DOHH2 (cell line): ENCODE measurements at regions not wholly inside any gene's neighbourhood (a gene's known extent, or its start where the extent isn't known, plus 50 kb on each side); places are given as distances from the start of the nearest gene placed in this dataset.

Source experiments
- H3F3A ChIP-seq: fragments of 200-600 bp; sonication (generic), shearing (Covaris generic); 2 replicates; pipeline ENCODE4 v1.6.0; 2016; ENCODE audit warnings: antibody characterized with exemption, mild to moderate bottlenecking; ENCODE audit not compliant: control insufficient read depth, insufficient read depth
- H3K27ac ChIP-seq: fragments of 200-600 bp; sonication (generic); 2 replicates; pipeline ENCODE4 v1.5.1; 2014; ENCODE audit warnings: low read depth, mild to moderate bottlenecking, low read length, moderate library complexity
- H3K27me3 ChIP-seq: fragments of 200-600 bp; sonication (generic); 2 replicates; pipeline ENCODE4 v1.6.1; 2014; ENCODE audit warnings: mild to moderate bottlenecking, low read length, mixed read lengths; ENCODE audit not compliant: control insufficient read depth
- H3K36me3 ChIP-seq: fragments of 200-600 bp; sonication (generic); 2 replicates; pipeline ENCODE4 v1.6.1; 2014; ENCODE audit warnings: mild to moderate bottlenecking, low read length, moderate library complexity, mixed read lengths; ENCODE audit not compliant: control insufficient read depth
- H3K4me1 ChIP-seq: fragments of 200-600 bp; sonication (generic); 2 replicates; pipeline ENCODE4 v1.6.1; 2014; ENCODE audit warnings: mild to moderate bottlenecking, low read length, mixed read lengths; ENCODE audit not compliant: control insufficient read depth
- H3K4me2 ChIP-seq: fragments of 200-600 bp; sonication (generic); 2 replicates; pipeline ENCODE4 v1.6.0; 2014; ENCODE audit warnings: mild to moderate bottlenecking, low read length, moderate library complexity
- H3K4me3 ChIP-seq: fragments of 200-600 bp; sonication (generic); 2 replicates; pipeline ENCODE4 v1.5.1; 2014; ENCODE audit warnings: mild to moderate bottlenecking, low read length, mixed read lengths
- H3K79me2 ChIP-seq: fragments of 200-600 bp; sonication (generic); 2 replicates; pipeline ENCODE4 v1.6.1; 2014; ENCODE audit warnings: mild to moderate bottlenecking, low read length, mixed read lengths; ENCODE audit not compliant: control insufficient read depth
- H3K9me2 ChIP-seq: fragments of 200-600 bp; sonication (generic); replicated peaks from 2 replicates; pipeline ENCODE4 v1.6.1; 2014; ENCODE audit warnings: mild to moderate bottlenecking, low read length, mixed read lengths; ENCODE audit not compliant: control insufficient read depth
- H3K9me3 ChIP-seq: fragments of 200-600 bp; sonication (generic); 2 replicates; pipeline ENCODE4 v1.6.1; 2014; ENCODE audit warnings: antibody characterized with exemption, low read length, mixed read lengths; ENCODE audit not compliant: control insufficient read depth, insufficient read depth
- H4K20me1 ChIP-seq: fragments of 200-600 bp; sonication (generic); 2 replicates; pipeline ENCODE4 v1.6.0; 2014; ENCODE audit warnings: low read depth, mild to moderate bottlenecking, antibody characterized with exemption, low read length, moderate library complexity; ENCODE audit not compliant: control insufficient read depth, insufficient read depth
- EZH2phosphoT487 ChIP-seq: fragments of 200-600 bp; sonication (generic); IDR thresholded peaks from 2 replicates; pipeline ENCODE4 v1.6.1; 2017; ENCODE audit warnings: borderline replicate concordance, mild to moderate bottlenecking, antibody characterized with exemption, low read length, moderate library complexity, mixed read lengths
- TF ChIP-seq, protein P1 (sequence below): fragments of 200-600 bp; sonication (generic); IDR thresholded peaks from one replicate; pipeline ENCODE4 v1.5.1; 2014; ENCODE audit warnings: antibody characterized with exemption, mild to moderate bottlenecking, low read depth, low read length; ENCODE audit not compliant: poor library complexity, severe bottlenecking

DNA sequence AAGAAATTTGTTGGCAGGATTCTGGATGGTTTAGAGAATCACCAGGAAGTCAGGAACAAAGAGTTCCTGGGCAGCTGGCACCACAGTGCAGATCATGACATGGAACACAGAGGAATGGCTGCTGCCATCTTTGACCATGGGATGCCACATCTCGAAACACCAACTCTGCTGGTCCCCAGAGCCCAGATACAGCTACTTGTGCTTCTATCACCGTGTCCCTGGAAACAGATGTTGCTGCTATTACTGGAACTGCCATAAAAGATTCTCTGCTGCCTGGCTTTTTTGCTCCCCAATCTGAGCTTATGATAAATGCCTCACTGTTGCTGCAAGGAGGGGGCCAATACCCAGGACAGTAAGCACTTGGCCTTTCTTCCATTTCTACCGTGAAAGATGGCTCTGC is 185.2 kb downstream of the CSNK2A3 start:
- Histone ChIP-seq H3K4me3 (no peak overlapping the region), H3K4me1 (peaks cover 39% of the 10 kb centered on the region), H3K27me3 (no peaks in the 10 kb centered on the region), H3K36me3 (no peaks in the 10 kb centered on the region), H3K9me3 (no peaks in the 10 kb centered on the region), H3K27ac (no peak overlapping the region), H3K79me2 (no peaks in the 10 kb centered on the region), H4K20me1 (no peaks in the 10 kb centered on the region), H3K4me2 (no peak overlapping the region), H3F3A (no peaks in the 10 kb centered on the region), H3K9me2 (no peaks in the 10 kb centered on the region)
- TF ChIP-seq, protein P1, sequence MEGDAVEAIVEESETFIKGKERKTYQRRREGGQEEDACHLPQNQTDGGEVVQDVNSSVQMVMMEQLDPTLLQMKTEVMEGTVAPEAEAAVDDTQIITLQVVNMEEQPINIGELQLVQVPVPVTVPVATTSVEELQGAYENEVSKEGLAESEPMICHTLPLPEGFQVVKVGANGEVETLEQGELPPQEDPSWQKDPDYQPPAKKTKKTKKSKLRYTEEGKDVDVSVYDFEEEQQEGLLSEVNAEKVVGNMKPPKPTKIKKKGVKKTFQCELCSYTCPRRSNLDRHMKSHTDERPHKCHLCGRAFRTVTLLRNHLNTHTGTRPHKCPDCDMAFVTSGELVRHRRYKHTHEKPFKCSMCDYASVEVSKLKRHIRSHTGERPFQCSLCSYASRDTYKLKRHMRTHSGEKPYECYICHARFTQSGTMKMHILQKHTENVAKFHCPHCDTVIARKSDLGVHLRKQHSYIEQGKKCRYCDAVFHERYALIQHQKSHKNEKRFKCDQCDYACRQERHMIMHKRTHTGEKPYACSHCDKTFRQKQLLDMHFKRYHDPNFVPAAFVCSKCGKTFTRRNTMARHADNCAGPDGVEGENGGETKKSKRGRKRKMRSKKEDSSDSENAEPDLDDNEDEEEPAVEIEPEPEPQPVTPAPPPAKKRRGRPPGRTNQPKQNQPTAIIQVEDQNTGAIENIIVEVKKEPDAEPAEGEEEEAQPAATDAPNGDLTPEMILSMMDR, result no peak
- TF ChIP-seq EZH2phosphoT487, result no peak

DNA sequence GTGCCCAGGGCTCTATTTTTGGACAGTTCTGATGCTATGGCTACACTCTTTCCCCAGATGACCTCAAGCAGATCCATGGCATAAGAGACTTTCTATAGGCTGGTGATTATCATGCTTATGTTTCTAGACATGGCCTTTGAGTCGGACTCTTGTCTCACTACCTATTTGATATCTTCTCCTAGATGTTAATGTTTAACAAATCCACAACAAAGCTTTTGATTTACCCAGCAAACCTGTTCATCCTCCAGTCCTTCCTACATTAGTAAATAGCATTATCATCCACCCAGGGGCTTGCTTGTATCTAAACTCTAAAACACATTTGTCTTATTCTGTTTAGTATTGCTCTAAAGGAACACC is 188.7 kb downstream of the CSNK2A3 start:
- Histone ChIP-seq H3K4me3 (no peak overlapping the region), H3F3A (no peaks in the 10 kb centered on the region), H3K4me2 (no peak overlapping the region), H3K27me3 (no peaks in the 10 kb centered on the region), H4K20me1 (no peaks in the 10 kb centered on the region), H3K79me2 (no peaks in the 10 kb centered on the region), H3K9me3 (peaks cover 7% of the 10 kb centered on the region), H3K27ac (no peak overlapping the region), H3K9me2 (no peaks in the 10 kb centered on the region), H3K4me1 (peaks cover 7% of the 10 kb centered on the region; the same call in 1 of the 2 replicates), H3K36me3 (no peaks in the 10 kb centered on the region)
- TF ChIP-seq, protein P1, result no peak
- TF ChIP-seq EZH2phosphoT487, result no peak

DNA sequence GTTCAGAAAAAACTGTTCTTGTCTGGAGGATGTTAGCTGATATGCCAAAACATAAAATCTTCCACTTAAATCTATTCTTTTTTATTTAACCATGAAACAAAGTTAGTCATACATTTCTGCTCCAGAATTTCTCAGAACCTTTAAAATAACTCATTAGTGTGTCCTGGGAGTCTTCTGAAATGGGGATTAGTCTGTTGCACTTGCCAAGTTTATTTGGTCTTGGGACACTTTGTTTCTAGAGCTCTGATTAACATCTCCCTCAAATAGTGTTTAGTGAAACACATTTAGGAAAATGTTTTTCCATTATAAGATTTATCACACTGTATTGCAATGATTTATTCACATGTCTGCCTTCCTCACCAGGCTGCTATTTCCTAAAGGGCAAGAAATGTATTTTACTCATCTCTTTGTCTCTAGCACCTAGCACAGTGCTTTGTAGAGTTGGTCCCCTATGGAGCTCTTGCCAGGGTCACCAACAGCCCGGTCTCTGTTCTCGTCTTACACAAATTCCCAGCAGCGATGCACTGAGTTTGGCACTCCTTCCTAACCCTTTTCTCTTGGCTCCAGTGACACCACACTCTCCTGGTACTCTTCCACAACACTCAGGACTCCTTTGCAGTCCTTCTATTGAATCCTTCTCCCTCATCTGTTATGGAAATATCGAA is 189.2 kb downstream of the CSNK2A3 start:
- peaks cover 7% of the 10 kb centered on the region; the same call in 1 of the 2 replicates for H3K4me1 ChIP-seq
- H3K27me3 ChIP-seq, result no peaks in the 10 kb centered on the region
- no peaks in the 10 kb centered on the region for H3K79me2 ChIP-seq
- TF ChIP-seq, protein P1, result no peak
- no peak for TF ChIP-seq EZH2phosphoT487
- H3K36me3 ChIP-seq, result no peaks in the 10 kb centered on the region
- no peaks in the 10 kb centered on the region for H4K20me1 ChIP-seq
- no peaks in the 10 kb centered on the region for H3F3A ChIP-seq
- no peak overlapping the region for H3K27ac ChIP-seq
- no peak overlapping the region for H3K4me3 ChIP-seq
- H3K9me3 ChIP-seq, result peaks cover 7% of the 10 kb centered on the region
- H3K9me2 ChIP-seq, result no peaks in the 10 kb centered on the region
- H3K4me2 ChIP-seq, result no peak overlapping the region
